ENCODE measurements at regions not wholly inside any gene's neighbourhood (a gene's known extent, or its start where the extent isn't known, plus 50 kb on each side); places are given as distances from the start of the nearest gene placed in this dataset.

DNA sequence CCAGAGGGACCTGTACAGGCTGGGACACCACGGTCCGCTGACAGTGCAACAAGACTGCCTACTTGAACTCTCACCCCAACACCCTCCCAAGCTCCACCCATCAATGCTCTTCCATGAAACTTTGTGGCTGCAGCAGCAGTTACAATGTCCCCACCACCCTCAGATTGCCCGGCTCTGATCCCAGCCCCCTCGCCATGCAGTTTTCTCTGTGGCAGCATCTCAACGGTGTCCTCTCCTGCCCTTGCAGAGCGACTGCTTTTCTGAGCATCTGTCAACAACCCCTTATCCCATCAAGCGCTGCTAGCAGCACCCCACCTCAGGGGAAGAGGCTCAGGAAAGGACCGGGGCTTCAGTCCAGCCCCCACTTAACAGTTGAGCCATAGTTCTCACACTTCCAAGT is 137.1 kb upstream of the NDUFV2 start:
- no peak overlapping the region for H3K4me3 ChIP-seq
- no peaks in the 10 kb centered on the region for H3K36me3 ChIP-seq
- no peaks in the 10 kb centered on the region for H3K27me3 ChIP-seq
- TF ChIP-seq, protein P1, sequence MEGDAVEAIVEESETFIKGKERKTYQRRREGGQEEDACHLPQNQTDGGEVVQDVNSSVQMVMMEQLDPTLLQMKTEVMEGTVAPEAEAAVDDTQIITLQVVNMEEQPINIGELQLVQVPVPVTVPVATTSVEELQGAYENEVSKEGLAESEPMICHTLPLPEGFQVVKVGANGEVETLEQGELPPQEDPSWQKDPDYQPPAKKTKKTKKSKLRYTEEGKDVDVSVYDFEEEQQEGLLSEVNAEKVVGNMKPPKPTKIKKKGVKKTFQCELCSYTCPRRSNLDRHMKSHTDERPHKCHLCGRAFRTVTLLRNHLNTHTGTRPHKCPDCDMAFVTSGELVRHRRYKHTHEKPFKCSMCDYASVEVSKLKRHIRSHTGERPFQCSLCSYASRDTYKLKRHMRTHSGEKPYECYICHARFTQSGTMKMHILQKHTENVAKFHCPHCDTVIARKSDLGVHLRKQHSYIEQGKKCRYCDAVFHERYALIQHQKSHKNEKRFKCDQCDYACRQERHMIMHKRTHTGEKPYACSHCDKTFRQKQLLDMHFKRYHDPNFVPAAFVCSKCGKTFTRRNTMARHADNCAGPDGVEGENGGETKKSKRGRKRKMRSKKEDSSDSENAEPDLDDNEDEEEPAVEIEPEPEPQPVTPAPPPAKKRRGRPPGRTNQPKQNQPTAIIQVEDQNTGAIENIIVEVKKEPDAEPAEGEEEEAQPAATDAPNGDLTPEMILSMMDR (IDR thresholded peaks at IDR 0.05; ENCODE audit: low read depth, low read length) = no peak
- H3K4me1 ChIP-seq (ENCODE audit: low read depth) = peaks cover 10% of the 10 kb centered on the region
- peak in 1 of 2 donors; percentile 63 for DNase-seq (ENCODE audit: low read depth in 1 of 2, low spot score in 1 of 2)
- no peaks in the 10 kb centered on the region for H3K9me3 ChIP-seq (ENCODE audit: low read depth)
- no peak overlapping the region for H3K27ac ChIP-seq

DNA sequence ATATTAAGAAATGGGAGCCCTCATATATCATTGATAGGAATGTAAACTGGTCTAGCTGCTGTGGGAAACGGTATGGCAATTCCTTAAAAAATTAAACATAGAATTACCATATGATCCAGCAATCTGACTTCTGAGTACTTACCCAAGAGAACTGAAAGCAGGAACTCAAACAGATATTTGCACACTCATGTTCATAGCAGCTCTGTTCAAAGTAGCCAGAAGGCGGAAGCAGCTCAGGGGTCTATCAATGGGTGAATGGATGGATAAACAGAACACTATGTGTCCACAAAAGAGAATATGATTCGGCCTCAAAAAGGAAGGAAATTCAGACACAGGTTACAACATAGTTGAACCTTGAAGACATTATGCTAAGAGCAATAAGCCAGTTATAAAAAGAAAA is 135.7 kb upstream of the NDUFV2 start:
- TF ChIP-seq, protein P1 (IDR thresholded peaks at IDR 0.05; ENCODE audit: low read depth, low read length) = no peak
- DNase-seq (ENCODE audit: low read depth in 1 of 2, low spot score in 1 of 2) = no peak
- Histone ChIP-seq H3K27ac (no peak overlapping the region), H3K9me3 (ENCODE audit: low read depth) (no peaks in the 10 kb centered on the region), H3K27me3 (no peaks in the 10 kb centered on the region), H3K4me3 (no peak overlapping the region), H3K4me1 (ENCODE audit: low read depth) (peaks cover 10% of the 10 kb centered on the region), H3K36me3 (no peaks in the 10 kb centered on the region)

DNA sequence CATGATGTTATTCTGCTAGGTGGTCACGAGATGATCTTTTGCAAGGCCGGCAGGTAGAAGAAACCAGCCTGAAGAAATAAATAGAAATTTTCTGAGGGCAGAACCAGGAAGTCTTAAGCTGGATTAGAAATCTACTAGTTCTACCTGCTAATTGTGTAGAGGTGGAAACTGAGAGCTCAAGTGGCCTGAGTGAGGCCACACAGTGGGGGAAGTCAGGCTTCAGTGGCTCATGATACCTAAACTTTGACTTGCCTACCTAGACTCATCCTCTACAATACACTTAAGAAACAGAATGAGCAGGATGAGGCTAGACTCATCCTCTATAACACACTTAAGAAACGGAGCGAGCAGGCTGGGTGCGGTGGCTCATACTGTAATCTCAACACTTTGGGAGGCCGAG is 134.9 kb upstream of the NDUFV2 start:
- Histone ChIP-seq H3K4me1 (ENCODE audit: low read depth) (peaks cover 7% of the 10 kb centered on the region), H3K36me3 (no peaks in the 10 kb centered on the region), H3K27ac (no peak overlapping the region), H3K9me3 (ENCODE audit: low read depth) (no peaks in the 10 kb centered on the region), H3K27me3 (no peaks in the 10 kb centered on the region), H3K4me3 (no peak overlapping the region)
- TF ChIP-seq, protein P1 (IDR thresholded peaks at IDR 0.05; ENCODE audit: low read depth, low read length) = no peak
- no peak for DNase-seq (ENCODE audit: low read depth in 1 of 2, low spot score in 1 of 2)

DNA sequence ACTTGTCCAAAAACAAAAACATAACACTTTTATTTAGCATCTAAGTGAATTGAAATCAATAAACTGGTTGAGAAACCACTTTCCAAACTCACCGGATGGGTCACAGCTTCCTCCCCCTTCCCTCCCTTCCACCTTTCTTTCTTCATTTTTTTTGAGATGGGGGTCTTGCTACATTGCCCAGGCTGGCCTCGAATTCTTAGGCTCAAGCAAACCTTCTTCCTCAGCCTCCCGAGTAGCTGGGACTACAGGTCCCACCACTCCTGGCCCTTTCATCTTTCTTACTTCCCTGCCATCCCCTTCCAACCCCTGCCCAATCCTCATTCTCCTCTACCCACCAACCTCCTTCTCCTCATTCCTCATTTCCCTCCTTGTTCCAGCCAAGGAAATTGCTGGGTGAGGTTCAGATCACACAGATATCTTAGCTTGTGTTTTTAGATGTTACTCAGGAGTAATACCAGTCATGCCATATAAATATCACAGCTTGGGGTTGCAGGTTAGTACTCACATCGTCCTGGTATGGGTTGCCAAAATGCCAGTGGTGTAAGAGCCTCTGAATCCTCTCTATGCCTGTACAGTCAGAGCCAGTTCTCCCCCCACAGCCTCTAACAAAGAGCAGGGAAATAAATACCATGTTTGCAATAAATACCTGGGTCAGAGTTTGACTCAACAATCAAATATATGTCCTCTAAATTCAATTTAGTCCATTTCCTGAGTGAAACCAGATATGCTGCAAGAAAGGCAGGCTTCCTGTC is 132.7 kb upstream of the NDUFV2 start:
- DNase-seq (ENCODE audit: low read depth in 1 of 2, low spot score in 1 of 2) = no peak
- Histone ChIP-seq H3K27ac (no peak overlapping the region), H3K4me1 (ENCODE audit: low read depth) (peaks cover 7% of the 10 kb centered on the region), H3K9me3 (ENCODE audit: low read depth) (no peaks in the 10 kb centered on the region), H3K4me3 (no peak overlapping the region), H3K36me3 (no peaks in the 10 kb centered on the region), H3K27me3 (no peaks in the 10 kb centered on the region)
- TF ChIP-seq, protein P1 (IDR thresholded peaks at IDR 0.05; ENCODE audit: low read depth, low read length) = no peak

DNA sequence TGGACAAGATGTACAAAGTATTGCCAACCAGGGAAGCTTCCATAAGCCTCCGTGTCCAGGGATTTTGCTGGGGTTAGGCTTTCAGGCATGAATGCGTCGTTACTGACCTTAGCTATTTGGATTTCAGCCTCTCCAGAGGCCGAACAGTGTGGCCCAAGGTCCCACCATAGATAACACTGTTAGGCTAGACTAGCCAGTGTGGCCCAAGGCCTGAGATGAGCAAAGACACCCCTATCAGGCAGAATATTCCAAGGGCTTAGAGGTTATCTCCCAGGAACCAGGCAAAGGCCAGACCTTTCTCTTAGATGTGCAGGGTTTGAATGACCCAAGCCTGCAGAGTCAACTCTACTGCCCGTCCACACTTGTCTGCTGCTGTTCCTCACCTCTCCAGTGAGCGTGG is 131.7 kb upstream of the NDUFV2 start:
- TF ChIP-seq, protein P1 (IDR thresholded peaks at IDR 0.05; ENCODE audit: low read depth, low read length) = no peak
- Histone ChIP-seq H3K9me3 (ENCODE audit: low read depth) (no peaks in the 10 kb centered on the region), H3K4me3 (no peak overlapping the region), H3K36me3 (no peaks in the 10 kb centered on the region), H3K4me1 (ENCODE audit: low read depth) (peaks cover 3% of the 10 kb centered on the region), H3K27ac (no peak overlapping the region), H3K27me3 (no peaks in the 10 kb centered on the region)
- DNase-seq (ENCODE audit: low read depth in 1 of 2, low spot score in 1 of 2) = no peak
